ENCODE measurements at regions not wholly inside any gene's neighbourhood (a gene's known extent, or its start where the extent isn't known, plus 50 kb on each side); places are given as distances from the start of the nearest gene placed in this dataset.

GRCh38 chr3:40645883-40646282 lies 121.1 kb downstream of the ZNF621 start:
- H3K36me3 Mint-ChIP-seq (ENCODE audit: insufficient read depth in 1 of 3, low read depth in 3 of 3) = no peaks in the 10 kb centered on the region; a peak in 1 of 7 replicates
- H3K4me2 ChIP-seq (ENCODE audit: insufficient read depth, insufficient read length, low read length) = no peak overlapping the region
- H3K4me1 ChIP-seq (ENCODE audit: insufficient read depth, low read length) = no peaks in the 10 kb centered on the region
- H3T11ph ChIP-seq (ENCODE audit: low read length) = no peak overlapping the region
- H3K27ac ChIP-seq (ENCODE audit: insufficient read length, low read depth, low read length) = no peak overlapping the region
- H3K14ac ChIP-seq (ENCODE audit: insufficient read depth, low read length) = no peak overlapping the region
- WGBS (ENCODE audit: extremely low coverage, insufficient read length, low lambda C conversion rate) = no CpG with 5 or more reads among the region's 3 CpGs
- H3K4ac ChIP-seq (ENCODE audit: low read depth, low read length) = no peak overlapping the region
- H3K27me3 Mint-ChIP-seq (ENCODE audit: low read depth) = peaks cover 3% of the 10 kb centered on the region; the same call in 1 of the 2 replicates
- no peak overlapping the region for H2BK12ac ChIP-seq (ENCODE audit: insufficient read length, low read depth, low read length)
- no peak overlapping the region for H2AK5ac ChIP-seq (ENCODE audit: insufficient read length, low read length)
- no peak overlapping the region for H2BK20ac ChIP-seq (ENCODE audit: low read depth, low read length, poor library complexity, severe bottlenecking)
- no peak overlapping the region for H2AFZ ChIP-seq (ENCODE audit: low read length)
- H3K23me2 ChIP-seq (ENCODE audit: insufficient read length, low read depth, low read length, poor library complexity, severe bottlenecking) = no peaks in the 10 kb centered on the region
- H4K20me1 ChIP-seq (ENCODE audit: control insufficient read depth, insufficient read depth, insufficient read length) = no peaks in the 10 kb centered on the region
- no peak overlapping the region for H2BK15ac ChIP-seq (ENCODE audit: low read depth, low read length)
- peaks cover 0 to 2% of the 10 kb centered on the region in 2 experiments; a peak in 1 of 5 replicates for H3K9me3 Mint-ChIP-seq
- no peak overlapping the region for H2BK120ac ChIP-seq (ENCODE audit: low read depth, low read length, poor library complexity, severe bottlenecking)
- TF ChIP-seq CTCF (conservative IDR thresholded peaks at IDR 0.05) = no peak
- no peak overlapping the region for H3K27ac Mint-ChIP-seq
- no peak overlapping the region for H3K18ac ChIP-seq (ENCODE audit: insufficient read length, low read depth, low read length)
- no peak overlapping the region for H4K91ac ChIP-seq (ENCODE audit: insufficient read length, low read depth, low read length)
- H3K79me2 ChIP-seq (ENCODE audit: insufficient read depth, low read length) = no peaks in the 10 kb centered on the region
- H3K79me1 ChIP-seq (ENCODE audit: insufficient read depth, low read depth, low read length, poor library complexity, severe bottlenecking) = no peaks in the 10 kb centered on the region
- no peak overlapping the region for H2BK5ac ChIP-seq (ENCODE audit: insufficient read length, low read length)
- H4K8ac ChIP-seq (replicated peaks; ENCODE audit: insufficient read length, low read depth, low read length) = no peak overlapping the region
- H3K9ac ChIP-seq (ENCODE audit: extremely low read depth, insufficient read length, low read length) = no peak overlapping the region
- H3K56ac ChIP-seq (ENCODE audit: insufficient read length, low read depth, low read length) = no peak overlapping the region
- H3K23ac ChIP-seq (ENCODE audit: insufficient read length, low read depth, low read length) = no peak overlapping the region
- no peak overlapping the region for H4K5ac ChIP-seq (ENCODE audit: insufficient read length, low read depth, low read length)
- H3K4me3 Mint-ChIP-seq = no peak overlapping the region
- DNase-seq = no peak
- no peaks in the 10 kb centered on the region for H3K4me1 Mint-ChIP-seq
- H3K27me3 ChIP-seq (ENCODE audit: insufficient read depth, low read length) = no peaks in the 10 kb centered on the region
- no peaks in the 10 kb centered on the region for H3K9me3 ChIP-seq (ENCODE audit: control insufficient read depth, low read depth, low read length)

Measured in H9 (cell line).